K562 (cell line): ENCODE measurements at regions not wholly inside any gene's neighbourhood (a gene's known extent, or its start where the extent isn't known, plus 50 kb on each side); places are given as distances from the start of the nearest gene placed in this dataset.

Source experiments
- ATAC-seq: fragments of 200-7000 bp; cut with Tn5 transposase; 3 replicates; pipeline ENCODE4 v1.9.1; 2020; ENCODE audit warnings: moderate library complexity
- BruUV-seq: library from RNA; stranded (reverse); fragments of 400-500 nt; replicated peaks from 2 replicates; lab custom pipeline; 2021; lab: Mats Ljungman, UMichigan
- CTCF ChIA-PET: fragments of 300-600 bp; formaldehyde crosslinking; extraction: SDS; loops from one replicate; lab custom pipeline; 2021; ENCODE audit warnings: low intra/inter-chr PET ratio; lab: Yijun Ruan, JAX
- POLR2A ChIA-PET: fragments of 300-600, 350-650 bp; sonication (Branson Sonifier 250); formaldehyde crosslinking; extraction: SDS; loops from one replicate; lab custom pipeline; 2021; ENCODE audit warnings: antibody characterized with exemption, inconsistent platforms; lab: Yijun Ruan, JAX
- DNase-seq, 4 experiments: peaks; one replicate each; pipeline versions ENCODE4 v3.0.0 to v3.0.0-alpha.2; 2011 to 2018; ENCODE audit warnings: low spot score in 3 of 4, mixed read lengths in 3 of 4; ENCODE audit errors: extremely low read depth in 1 of 4
- FAIRE-seq: peaks from 2 replicates; lab custom pipeline; 2011; peaks lifted over from hg19 to GRCh38; lab: Jason Lieb, UNC
- H2AFZ ChIP-seq: 2 replicates; pipeline ENCODE4 v1.6.0; 2011; ENCODE audit warnings: low read depth, low read length, control low read depth, inconsistent platforms
- H3K27ac ChIP-seq: fragments of 200-600 bp; 3 replicates; pipeline ENCODE4 v1.8.0; 2011; ENCODE audit warnings: low read depth, mild to moderate bottlenecking, control low read depth, inconsistent platforms, low read length, moderate library complexity, mixed read lengths; ENCODE audit errors: extremely low read depth
- H3K27me3 ChIP-seq, 2 experiments: fragments of 300-600 bp in 1 of 2; 2 replicates in 1 of 2; 3 replicates in 1 of 2; pipeline versions ENCODE4 v1.6.0 to v1.8.0; 2011; ENCODE audit warnings: inconsistent platforms in 2 of 2, low read length in 2 of 2, mild to moderate bottlenecking in 1 of 2, mixed read lengths in 1 of 2, moderate library complexity in 1 of 2; ENCODE audit not compliant: control insufficient read depth in 2 of 2, insufficient read depth in 2 of 2
- H3K36me3 ChIP-seq: fragments of 300-600 bp; 3 replicates; pipeline ENCODE4 v1.8.0; 2011; ENCODE audit warnings: mild to moderate bottlenecking, low read length, inconsistent platforms; ENCODE audit not compliant: control insufficient read depth, insufficient read depth
- H3K4me1 ChIP-seq, 2 experiments: fragments of 200-600 bp in 1 of 2; replicated peaks in 1 of 2; 2 replicates in 1 of 2; 3 replicates in 1 of 2; pipeline versions ENCODE4 v1.5.1 to v1.8.0; 2011; ENCODE audit warnings: inconsistent platforms in 2 of 2, low read length in 2 of 2, mild to moderate bottlenecking in 1 of 2, mixed read lengths in 1 of 2, moderate library complexity in 1 of 2; ENCODE audit not compliant: control insufficient read depth in 2 of 2, insufficient read depth in 2 of 2
- H3K4me2 ChIP-seq: 2 replicates; pipeline ENCODE4 v1.6.1; 2011; ENCODE audit warnings: low read length, control low read depth, inconsistent platforms, mixed read lengths; ENCODE audit not compliant: insufficient read depth
- H3K4me3 ChIP-seq: fragments of 200-600 bp; sonication (generic), shearing (Covaris generic); 2 replicates; pipeline ENCODE4 v1.5.1; 2016; ENCODE audit warnings: control low read depth, inconsistent platforms
- H3K79me2 ChIP-seq: fragments of 200-600 bp; 3 replicates; pipeline ENCODE4 v1.8.0; 2011; ENCODE audit warnings: low read length, inconsistent platforms; ENCODE audit not compliant: control insufficient read depth, insufficient read depth
- H3K9ac ChIP-seq, 2 experiments: 2 replicates each; pipeline versions ENCODE4 v1.6.0 to v1.6.1; 2011; ENCODE audit warnings: low read depth in 2 of 2, low read length in 2 of 2, control low read depth in 1 of 2, inconsistent platforms in 1 of 2, mild to moderate bottlenecking in 1 of 2, mixed read lengths in 1 of 2; ENCODE audit not compliant: insufficient read depth in 1 of 2
- H3K9me1 ChIP-seq: one replicate; pipeline ENCODE4 v1.6.0; 2011; ENCODE audit warnings: inconsistent platforms, mild to moderate bottlenecking, low read length, moderate library complexity; ENCODE audit not compliant: control insufficient read depth, insufficient read depth
- H3K9me3 ChIP-seq: replicated peaks from 2 replicates; pipeline ENCODE4 v1.5.1; 2011; ENCODE audit warnings: low read depth, low read length, inconsistent platforms; ENCODE audit not compliant: control insufficient read depth, insufficient read depth
- H4K20me1 ChIP-seq: replicated peaks from 2 replicates; pipeline ENCODE4 v1.6.1; 2011; ENCODE audit warnings: low read length, inconsistent platforms, mixed read lengths; ENCODE audit not compliant: control insufficient read depth, insufficient read depth
- BCL6 ChIP-seq: fragments of 250-450 bp; sonication (Bioruptor Pico); IDR thresholded peaks from 2 replicates; pipeline ENCODE4 v1.4.0; 2020
- C11orf30 ChIP-seq: fragments of 450-650 bp; IDR thresholded peaks from 2 replicates; pipeline ENCODE4 v1.6.1; 2016; ENCODE audit warnings: low read depth, mild to moderate bottlenecking
- ETV1 ChIP-seq: fragments of 450-650 bp; conservative IDR thresholded peaks from 2 replicates; pipeline ENCODE4 v1.6.1; 2016; ENCODE audit warnings: missing genetic modification characterization, control low read depth, low read depth, missing compliant biosample characterization
- GTF2A2 ChIP-seq: IDR thresholded peaks from 2 replicates; pipeline ENCODE4 v1.6.1; 2016; ENCODE audit warnings: mild to moderate bottlenecking, missing genetic modification characterization, missing compliant biosample characterization
- MCM7 ChIP-seq, 2 experiments: fragments of 450-650 bp; IDR thresholded peaks; 2 replicates each; pipeline ENCODE4 v1.6.1; 2016 to 2018
- NFXL1 ChIP-seq: fragments of 450-650 bp; formaldehyde crosslinking; IDR thresholded peaks from 2 replicates; pipeline ENCODE4 v1.4.0; 2021; ENCODE audit warnings: mild to moderate bottlenecking
- OTX1 ChIP-seq: fragments of 450-650 bp; formaldehyde crosslinking; IDR thresholded peaks from 2 replicates; pipeline ENCODE4 v1.4.0; 2022; ENCODE audit warnings: mild to moderate bottlenecking
- POLR2B ChIP-seq: fragments of 450-650 bp; IDR thresholded peaks from 2 replicates; pipeline ENCODE4 v1.6.1; 2018; ENCODE audit warnings: low read depth; ENCODE audit not compliant: partially characterized antibody
- RBM17 ChIP-seq: fragments of 200-400 bp; formaldehyde crosslinking; IDR thresholded peaks from 2 replicates; pipeline ENCODE4 v1.6.1; 2017; ENCODE audit warnings: low read depth, mild to moderate bottlenecking, low read length, borderline replicate concordance
- SNAPC5 ChIP-seq: fragments of 250-450 bp; sonication (Bioruptor Pico); IDR thresholded peaks from 2 replicates; pipeline ENCODE4 v1.8.0; 2021; ENCODE audit warnings: moderate library complexity, mild to moderate bottlenecking, inconsistent platforms
- STAT5B ChIP-seq: fragments of 250-450 bp; sonication (Bioruptor Pico); IDR thresholded peaks from 2 replicates; pipeline ENCODE4 v1.8.0; 2021; ENCODE audit warnings: mild to moderate bottlenecking, inconsistent platforms
- TAF9B ChIP-seq: fragments of 450-650 bp; IDR thresholded peaks from 2 replicates; pipeline ENCODE4 v1.6.1; 2018; ENCODE audit warnings: mild to moderate bottlenecking; ENCODE audit not compliant: partially characterized antibody
- U2AF1 ChIP-seq: fragments of 200-400 bp; formaldehyde crosslinking; optimal IDR thresholded peaks from 2 replicates; pipeline ENCODE3; 2017; ENCODE audit warnings: mild to moderate bottlenecking, low read depth, low read length, moderate library complexity
- ZHX1 ChIP-seq: fragments of 150-350 bp; conservative IDR thresholded peaks from 2 replicates; pipeline ENCODE4 v1.6.1; 2014; ENCODE audit warnings: low read length
- ZNF639 ChIP-seq, 2 experiments: fragments of 200-800 bp in 1 of 2; sonication (Bioruptor generic) in 1 of 2; sonication (generic) in 1 of 2; formaldehyde crosslinking in 1 of 2; IDR thresholded peaks in 1 of 2; conservative IDR thresholded peaks in 1 of 2; 2 replicates each; pipeline versions ENCODE4 v1.5.0 to v1.6.1; 2016 to 2020; ENCODE audit warnings: missing compliant biosample characterization in 1 of 2, missing genetic modification characterization in 1 of 2, missing genetic modification reagents in 1 of 2
- ZNF668 ChIP-seq: fragments of 250-450 bp; sonication (Bioruptor Pico); IDR thresholded peaks from 2 replicates; pipeline ENCODE4 v1.8.0; 2022; ENCODE audit warnings: mild to moderate bottlenecking, inconsistent platforms
- ZNF699 ChIP-seq: fragments of 250-450 bp; sonication (Bioruptor Pico); IDR thresholded peaks from 2 replicates; pipeline ENCODE4 v1.8.0; 2021; ENCODE audit warnings: mild to moderate bottlenecking, moderate library complexity; ENCODE audit not compliant: insufficient replicate concordance
- WGBS: fragments of 100-300 bp; shearing (Covaris generic); methylation state at CpG from one replicate; pipeline ENCODE4 v1.1.6; 2016; ENCODE audit warnings: low coverage, mixed read lengths; ENCODE audit not compliant: insufficient coverage; ENCODE audit errors: missing lambda C conversion rate; 5-methylcytosine and 5-hydroxymethylcytosine counted together
- in situ Hi-C: fragments of 300-500 bp; cut with MboI; formaldehyde crosslinking; loops from 4 replicates; pipeline ENCODE4 v1.15.0; 2018; ENCODE audit warnings: inconsistent platforms, mixed read lengths
- intact Hi-C: fragments of 100-400 bp; cut with micrococcal nuclease; formaldehyde crosslinking; loops from 2 replicates; pipeline ENCODE4 v1.14.2; 2022

DNA sequence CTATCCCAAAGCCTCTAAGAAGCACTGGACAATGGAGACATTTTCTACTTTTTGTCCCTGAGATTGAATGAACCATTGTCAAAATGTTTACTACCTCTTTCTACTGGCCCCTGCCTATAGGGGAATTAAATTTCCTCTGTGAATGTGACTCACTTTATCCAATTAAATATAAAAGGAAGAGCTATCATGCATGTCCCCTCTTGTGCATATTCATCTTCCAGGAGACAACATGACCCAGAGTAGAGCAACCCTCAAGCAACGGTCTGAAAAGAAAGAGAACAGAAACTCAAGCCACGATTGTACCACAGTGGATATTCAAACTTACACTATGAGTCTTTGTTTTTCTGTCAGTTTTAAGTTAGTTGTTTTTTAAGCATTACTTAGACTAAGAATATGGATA, 938.4 kb upstream of the ATXN7L3B start:
- DNase-seq (no peak), ATAC-seq (no peak), FAIRE-seq (no peak)
- H3K9me3 ChIP-seq: no peaks in the 10 kb centered on the region
- H4K20me1 ChIP-seq: no peaks in the 10 kb centered on the region
- ChIA-PET POLR2A (no interaction called here), CTCF (no interaction called here)
- in situ Hi-C loops (no loop called here), intact Hi-C loops (no loop called here)
- H3K79me2 ChIP-seq: no peaks in the 10 kb centered on the region
- no peak overlapping the region for H3K9ac ChIP-seq
- no peaks in the 10 kb centered on the region for H3K4me1 ChIP-seq
- no peak overlapping the region for H3K4me2 ChIP-seq
- H3K27ac ChIP-seq: no peak overlapping the region
- H3K36me3 ChIP-seq: no peaks in the 10 kb centered on the region
- H3K27me3 ChIP-seq: no peaks in the 10 kb centered on the region
- 0% methylated on average over 2 of the region's 2 CpGs for WGBS
- no peak for TF ChIP-seq U2AF1
- TF ChIP-seq C11orf30: no peak
- TF ChIP-seq SNAPC5 (CRISPR knock-in tag): no peak
- TF ChIP-seq NFXL1 (CRISPR knock-in tag): no peak
- no peak for TF ChIP-seq TAF9B
- TF ChIP-seq OTX1 (CRISPR knock-in tag): no peak
- TF ChIP-seq MCM7 (IDR thresholded peaks at IDR 0.05): no peak
- no peak for TF ChIP-seq ZNF639 (CRISPR knock-in tag; conservative IDR thresholded peaks at IDR 0.05 in 1 of 2, IDR thresholded peaks at IDR 0.05 in 1 of 2)
- no peak for TF ChIP-seq GTF2A2
- TF ChIP-seq ZHX1: no peak
- TF ChIP-seq POLR2B: no peak
- TF ChIP-seq ZNF668 (CRISPR knock-in tag): no peak
- no peak for TF ChIP-seq STAT5B (CRISPR knock-in tag)
- TF ChIP-seq ETV1 (tag): no peak
- TF ChIP-seq ZNF699 (CRISPR knock-in tag): no peak
- no peak for TF ChIP-seq RBM17
- no peak for TF ChIP-seq BCL6
- BruUV-seq: no TSS peak
- H2AFZ ChIP-seq: no peak overlapping the region
- H3K4me3 ChIP-seq: no peak overlapping the region
- no peaks in the 10 kb centered on the region for H3K9me1 ChIP-seq
